Osteoblast (primary cell): ENCODE measurements at regions not wholly inside any gene's neighbourhood (a gene's known extent, or its start where the extent isn't known, plus 50 kb on each side); places are given as distances from the start of the nearest gene placed in this dataset.

Experiments
- DNase-seq: peaks from one replicate; pipeline ENCODE4 v3.0.0; 2011; ENCODE audit warnings: low spot score, mixed read lengths; ENCODE audit not compliant: insufficient read length; ENCODE audit errors: missing footprints
- H2AFZ ChIP-seq: 2 replicates; pipeline ENCODE4 v1.6.0; 2011; ENCODE audit warnings: mild to moderate bottlenecking, low read length
- H3K27ac ChIP-seq: 2 replicates; pipeline ENCODE4 v1.5.1; 2011; ENCODE audit warnings: mild to moderate bottlenecking, low read depth, low read length, moderate library complexity
- H3K27me3 ChIP-seq: 2 replicates; pipeline ENCODE4 v1.6.0; 2012; ENCODE audit warnings: mild to moderate bottlenecking, control low read depth, inconsistent platforms, low read length, moderate library complexity; ENCODE audit not compliant: insufficient read depth
- H3K36me3 ChIP-seq: 2 replicates; pipeline ENCODE4 v1.5.1; 2011; ENCODE audit warnings: mild to moderate bottlenecking, low read length, control low read depth, moderate library complexity; ENCODE audit not compliant: insufficient read depth
- H3K4me1 ChIP-seq: 2 replicates; pipeline ENCODE4 v1.5.1; 2011; ENCODE audit warnings: mild to moderate bottlenecking, low read length, control low read depth, moderate library complexity; ENCODE audit not compliant: insufficient read depth
- H3K4me2 ChIP-seq: 2 replicates; pipeline ENCODE4 v1.6.0; 2011; ENCODE audit warnings: mild to moderate bottlenecking, low read length; ENCODE audit not compliant: insufficient read depth
- H3K4me3 ChIP-seq: fragments of 200-600 bp; sonication (generic); 3 replicates; pipeline ENCODE4 v1.5.1; 2012; ENCODE audit warnings: mild to moderate bottlenecking, low read length, inconsistent platforms; ENCODE audit not compliant: insufficient read depth
- H3K79me2 ChIP-seq: 2 replicates; pipeline ENCODE4 v1.6.0; 2012; ENCODE audit warnings: mild to moderate bottlenecking, low read length, control low read depth, inconsistent platforms; ENCODE audit not compliant: insufficient read depth
- H3K9me3 ChIP-seq: 2 replicates; pipeline ENCODE4 v1.5.1; 2011; ENCODE audit warnings: low read depth, low read length, control low read depth
- H4K20me1 ChIP-seq: 2 replicates; pipeline ENCODE4 v1.6.0; 2012; ENCODE audit warnings: mild to moderate bottlenecking, low read length, control low read depth; ENCODE audit not compliant: insufficient read depth
- TF ChIP-seq, protein P1 (sequence below): IDR thresholded peaks from 2 replicates; pipeline ENCODE4 v1.5.1; 2011; ENCODE audit warnings: mild to moderate bottlenecking, low read depth, low read length, moderate library complexity; ENCODE audit errors: extremely low read depth

- no peaks in the 10 kb centered on the region for H3K9me3 ChIP-seq
- H2AFZ ChIP-seq, result no peak overlapping the region
- DNase-seq, result no peak
- no peaks in the 10 kb centered on the region for H3K36me3 ChIP-seq
- TF ChIP-seq, protein P1, sequence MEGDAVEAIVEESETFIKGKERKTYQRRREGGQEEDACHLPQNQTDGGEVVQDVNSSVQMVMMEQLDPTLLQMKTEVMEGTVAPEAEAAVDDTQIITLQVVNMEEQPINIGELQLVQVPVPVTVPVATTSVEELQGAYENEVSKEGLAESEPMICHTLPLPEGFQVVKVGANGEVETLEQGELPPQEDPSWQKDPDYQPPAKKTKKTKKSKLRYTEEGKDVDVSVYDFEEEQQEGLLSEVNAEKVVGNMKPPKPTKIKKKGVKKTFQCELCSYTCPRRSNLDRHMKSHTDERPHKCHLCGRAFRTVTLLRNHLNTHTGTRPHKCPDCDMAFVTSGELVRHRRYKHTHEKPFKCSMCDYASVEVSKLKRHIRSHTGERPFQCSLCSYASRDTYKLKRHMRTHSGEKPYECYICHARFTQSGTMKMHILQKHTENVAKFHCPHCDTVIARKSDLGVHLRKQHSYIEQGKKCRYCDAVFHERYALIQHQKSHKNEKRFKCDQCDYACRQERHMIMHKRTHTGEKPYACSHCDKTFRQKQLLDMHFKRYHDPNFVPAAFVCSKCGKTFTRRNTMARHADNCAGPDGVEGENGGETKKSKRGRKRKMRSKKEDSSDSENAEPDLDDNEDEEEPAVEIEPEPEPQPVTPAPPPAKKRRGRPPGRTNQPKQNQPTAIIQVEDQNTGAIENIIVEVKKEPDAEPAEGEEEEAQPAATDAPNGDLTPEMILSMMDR, result no peak
- H3K4me1 ChIP-seq, result no peaks in the 10 kb centered on the region
- no peaks in the 10 kb centered on the region for H3K79me2 ChIP-seq
- no peak overlapping the region for H3K27ac ChIP-seq
- H3K4me3 ChIP-seq, result no peak overlapping the region
- no peaks in the 10 kb centered on the region for H3K27me3 ChIP-seq
- H4K20me1 ChIP-seq, result no peaks in the 10 kb centered on the region
- H3K4me2 ChIP-seq, result no peak overlapping the region
Observed at GRCh38 chr18:78378983-78379382, 600.6 kb upstream of the SALL3 start.

GRCh38 chr18:78390348-78390951 lies 589.2 kb upstream of the SALL3 start:
- no peaks in the 10 kb centered on the region for H3K36me3 ChIP-seq
- TF ChIP-seq, protein P1, result no peak

GRCh38 chr18:78390952-78391348 lies 588.7 kb upstream of the SALL3 start:
- TF ChIP-seq, protein P1, result no peak
- Histone ChIP-seq H3K79me2 (no peaks in the 10 kb centered on the region), H3K27ac (no peak overlapping the region), H2AFZ (no peak overlapping the region), H4K20me1 (no peaks in the 10 kb centered on the region), H3K4me1 (no peaks in the 10 kb centered on the region), H3K9me3 (peaks cover 2% of the 10 kb centered on the region), H3K4me2 (no peak overlapping the region), H3K36me3 (no peaks in the 10 kb centered on the region), H3K27me3 (no peaks in the 10 kb centered on the region), H3K4me3 (no peak overlapping the region)
- no peak for DNase-seq

More at GRCh38 chr18:78390348-78390951, 589.2 kb upstream of the SALL3 start:
- no peaks in the 10 kb centered on the region for H3K79me2 ChIP-seq
- no peaks in the 10 kb centered on the region for H3K4me1 ChIP-seq
- H4K20me1 ChIP-seq, result no peaks in the 10 kb centered on the region
- H3K9me3 ChIP-seq, result no peaks in the 10 kb centered on the region
- DNase-seq, result no peak
- H3K27ac ChIP-seq, result no peak overlapping the region
- no peak overlapping the region for H3K4me2 ChIP-seq
- H3K4me3 ChIP-seq, result no peak overlapping the region
- H3K27me3 ChIP-seq, result no peaks in the 10 kb centered on the region
- no peak overlapping the region for H2AFZ ChIP-seq

DNA sequence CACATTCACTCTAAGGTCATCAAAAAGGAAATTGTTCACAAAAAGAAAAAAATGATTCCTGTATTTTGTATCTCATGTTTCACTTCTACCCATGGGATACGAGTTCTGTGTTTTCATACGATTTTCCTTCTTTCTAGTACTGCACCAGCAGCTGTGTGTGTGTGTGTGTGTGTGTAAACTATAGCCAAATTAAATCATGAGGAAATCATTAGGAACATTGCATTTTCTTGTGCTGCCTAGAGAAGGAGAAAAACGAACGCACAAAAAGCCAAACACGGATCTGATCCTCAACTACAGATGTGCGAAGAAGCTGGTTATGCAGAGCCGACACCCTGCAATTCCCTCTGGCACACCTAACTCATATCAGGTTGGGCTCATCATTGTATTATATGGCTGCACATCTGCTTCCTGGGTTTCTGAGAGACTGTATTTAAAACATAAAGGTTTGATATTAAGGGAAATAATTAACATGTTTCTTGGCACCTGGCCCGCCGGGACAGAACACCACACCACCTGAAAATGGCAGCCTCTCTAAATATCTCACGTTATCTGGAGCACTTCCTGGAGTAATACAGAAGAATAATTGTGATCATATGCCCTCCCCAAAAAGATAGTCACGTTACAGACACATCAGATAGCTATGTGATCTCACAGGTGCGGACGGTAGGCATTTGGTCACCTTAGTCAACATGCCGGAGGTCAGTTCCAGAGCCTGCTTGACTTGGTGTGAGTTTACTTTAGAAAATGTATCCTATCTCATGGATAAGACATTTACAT lies 586.3 kb upstream of the SALL3 start:
- no peaks in the 10 kb centered on the region for H3K27me3 ChIP-seq
- H3K27ac ChIP-seq, result no peak overlapping the region
- no peaks in the 10 kb centered on the region for H3K79me2 ChIP-seq
- no peak overlapping the region for H3K4me3 ChIP-seq
- no peak for DNase-seq
- H3K4me2 ChIP-seq, result no peak overlapping the region
- no peaks in the 10 kb centered on the region for H3K36me3 ChIP-seq
- TF ChIP-seq, protein P1, result no peak
- no peaks in the 10 kb centered on the region for H4K20me1 ChIP-seq
- H2AFZ ChIP-seq, result no peak overlapping the region
- peaks cover 2% of the 10 kb centered on the region for H3K9me3 ChIP-seq
- H3K4me1 ChIP-seq, result no peaks in the 10 kb centered on the region
